Neural crest cell (in vitro differentiated cells): ENCODE measurements at regions not wholly inside any gene's neighbourhood (a gene's known extent, or its start where the extent isn't known, plus 50 kb on each side); places are given as distances from the start of the nearest gene placed in this dataset.

Experiments used
- DNase-seq: peaks from one replicate; pipeline ENCODE4 v3.0.0; 2021; ENCODE audit warnings: low read depth, mixed read lengths, low spot score
- H3K27ac Mint-ChIP-seq: one replicate; pipeline ENCODE4 v1.8.0; 2021; ENCODE audit warnings: mild to moderate bottlenecking, mixed read lengths; ENCODE audit not compliant: unreplicated experiment
- H3K27me3 Mint-ChIP-seq: 2 replicates; pipeline ENCODE4 v1.8.0; 2021; ENCODE audit warnings: low read depth, mild to moderate bottlenecking, mixed read lengths
- H3K36me3 Mint-ChIP-seq: 2 replicates; pipeline ENCODE4 v1.8.0; 2021; ENCODE audit warnings: low read depth, mild to moderate bottlenecking, mixed read lengths
- H3K4me1 Mint-ChIP-seq: 2 replicates; pipeline ENCODE4 v1.8.0; 2021; ENCODE audit warnings: mixed read lengths
- H3K4me3 Mint-ChIP-seq: one replicate; pipeline ENCODE4 v1.8.0; 2021; ENCODE audit warnings: mild to moderate bottlenecking, mixed read lengths
- H3K9me3 Mint-ChIP-seq: 2 replicates; pipeline ENCODE4 v1.8.0; 2021; ENCODE audit warnings: mixed read lengths
- TF ChIP-seq, protein P1 (sequence below): fragments of 200-600 bp; sonication (generic); conservative IDR thresholded peaks from 2 replicates; pipeline ENCODE4 v1.5.0; 2021; ENCODE audit warnings: antibody characterized with exemption, mild to moderate bottlenecking

GRCh38 chr15:35764661-35765519 lies 218.9 kb upstream of the DPH6 start:
- TF ChIP-seq, protein P1, sequence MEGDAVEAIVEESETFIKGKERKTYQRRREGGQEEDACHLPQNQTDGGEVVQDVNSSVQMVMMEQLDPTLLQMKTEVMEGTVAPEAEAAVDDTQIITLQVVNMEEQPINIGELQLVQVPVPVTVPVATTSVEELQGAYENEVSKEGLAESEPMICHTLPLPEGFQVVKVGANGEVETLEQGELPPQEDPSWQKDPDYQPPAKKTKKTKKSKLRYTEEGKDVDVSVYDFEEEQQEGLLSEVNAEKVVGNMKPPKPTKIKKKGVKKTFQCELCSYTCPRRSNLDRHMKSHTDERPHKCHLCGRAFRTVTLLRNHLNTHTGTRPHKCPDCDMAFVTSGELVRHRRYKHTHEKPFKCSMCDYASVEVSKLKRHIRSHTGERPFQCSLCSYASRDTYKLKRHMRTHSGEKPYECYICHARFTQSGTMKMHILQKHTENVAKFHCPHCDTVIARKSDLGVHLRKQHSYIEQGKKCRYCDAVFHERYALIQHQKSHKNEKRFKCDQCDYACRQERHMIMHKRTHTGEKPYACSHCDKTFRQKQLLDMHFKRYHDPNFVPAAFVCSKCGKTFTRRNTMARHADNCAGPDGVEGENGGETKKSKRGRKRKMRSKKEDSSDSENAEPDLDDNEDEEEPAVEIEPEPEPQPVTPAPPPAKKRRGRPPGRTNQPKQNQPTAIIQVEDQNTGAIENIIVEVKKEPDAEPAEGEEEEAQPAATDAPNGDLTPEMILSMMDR = no peak
- Mint-ChIP-seq H3K27ac (no peak overlapping the region), H3K36me3 (no peaks in the 10 kb centered on the region), H3K4me1 (no peaks in the 10 kb centered on the region), H3K4me3 (no peak overlapping the region), H3K9me3 (no peaks in the 10 kb centered on the region), H3K27me3 (no peaks in the 10 kb centered on the region)
- DNase-seq = no peak

DNA sequence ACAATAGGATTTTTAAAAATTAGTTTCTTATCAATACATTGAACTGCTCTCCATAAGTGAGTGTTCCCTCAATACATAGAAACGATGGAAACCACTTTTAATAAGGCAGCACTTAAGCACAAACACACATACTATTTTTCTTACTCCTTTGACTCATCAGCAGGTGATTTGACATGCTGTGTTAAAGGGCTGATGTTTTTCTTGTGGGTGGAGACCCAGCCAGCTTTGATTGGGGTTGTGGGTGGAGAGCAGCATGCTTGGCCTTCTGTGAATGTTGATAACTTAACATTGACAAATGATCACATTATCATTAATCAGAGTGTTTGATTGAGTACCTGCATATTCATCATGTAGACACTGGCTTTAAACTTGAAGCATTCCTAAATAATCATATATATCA lies 223.0 kb upstream of the DPH6 start:
- Mint-ChIP-seq H3K4me3 (no peak overlapping the region), H3K9me3 (no peaks in the 10 kb centered on the region), H3K27ac (no peak overlapping the region), H3K4me1 (no peaks in the 10 kb centered on the region), H3K36me3 (no peaks in the 10 kb centered on the region), H3K27me3 (no peaks in the 10 kb centered on the region)
- DNase-seq = no peak
- TF ChIP-seq, protein P1 = no peak

- TF ChIP-seq, protein P1 = no peak
- Mint-ChIP-seq H3K4me1 (no peaks in the 10 kb centered on the region), H3K9me3 (no peaks in the 10 kb centered on the region), H3K27ac (no peak overlapping the region), H3K4me3 (no peak overlapping the region), H3K27me3 (no peaks in the 10 kb centered on the region), H3K36me3 (no peaks in the 10 kb centered on the region)
- DNase-seq = no peak
Measured at GRCh38 chr15:35769656-35770055, 223.7 kb upstream of the DPH6 start.

DNA sequence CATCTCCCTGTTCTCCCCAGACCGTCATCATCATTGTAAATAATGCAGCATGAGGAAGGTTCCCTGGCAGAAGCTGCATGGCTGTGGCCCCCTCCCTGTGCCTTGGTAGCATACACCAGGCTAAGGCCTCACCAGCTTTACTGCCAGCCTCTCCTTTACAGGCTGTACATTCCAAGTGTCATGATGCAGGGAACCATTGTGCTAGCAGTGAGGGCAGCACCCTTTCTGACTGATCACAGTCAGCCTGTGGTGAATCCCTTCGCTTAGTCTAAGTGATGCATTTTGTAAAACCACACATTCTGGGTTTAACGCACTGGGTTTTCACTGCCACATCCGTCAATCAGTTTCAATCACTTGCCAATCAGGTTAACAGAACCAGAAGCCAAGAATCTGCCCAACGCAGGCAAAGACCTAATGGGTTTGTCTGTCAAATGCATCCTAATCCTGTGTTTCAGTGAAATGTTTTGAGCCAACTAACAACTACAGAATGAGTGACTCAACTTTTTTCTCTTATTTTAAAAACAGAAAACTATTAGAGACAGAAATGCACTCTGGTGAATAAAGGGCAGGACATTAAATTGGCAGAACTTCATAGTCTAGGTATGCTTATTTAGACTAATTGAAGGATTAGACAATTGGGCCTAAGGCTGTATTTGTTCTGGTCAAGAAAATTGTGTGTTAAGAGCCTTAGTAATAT lies 225.9 kb upstream of the DPH6 start:
- Mint-ChIP-seq H3K27ac (no peak overlapping the region), H3K4me3 (no peak overlapping the region), H3K9me3 (no peaks in the 10 kb centered on the region), H3K27me3 (no peaks in the 10 kb centered on the region), H3K4me1 (no peaks in the 10 kb centered on the region), H3K36me3 (no peaks in the 10 kb centered on the region)
- DNase-seq = no peak
- TF ChIP-seq, protein P1 = no peak

DNA sequence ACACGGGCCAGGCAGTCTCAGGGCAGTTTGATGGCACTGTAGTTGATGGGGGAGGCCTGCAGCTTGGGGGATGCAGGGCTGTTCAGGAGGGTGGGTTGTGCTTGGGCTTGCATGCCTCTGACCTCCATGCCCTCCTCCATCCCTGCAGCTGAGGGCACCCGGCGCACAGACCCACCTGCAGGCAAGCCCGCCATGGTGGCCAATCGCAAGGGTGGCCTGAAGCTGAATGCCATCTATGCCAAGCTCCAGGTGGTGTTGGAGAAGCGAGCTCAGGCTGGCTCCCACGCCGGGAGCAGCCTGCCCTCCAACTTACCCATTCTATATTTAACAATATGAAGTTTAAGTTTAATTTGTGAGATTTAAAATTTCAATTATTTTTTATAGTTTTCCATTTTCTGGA lies 228.7 kb upstream of the DPH6 start:
- H3K36me3 Mint-ChIP-seq = no peaks in the 10 kb centered on the region
- no peak for DNase-seq
- H3K9me3 Mint-ChIP-seq = no peaks in the 10 kb centered on the region
- TF ChIP-seq, protein P1 = no peak
- no peaks in the 10 kb centered on the region for H3K4me1 Mint-ChIP-seq
- no peaks in the 10 kb centered on the region for H3K27me3 Mint-ChIP-seq
- H3K4me3 Mint-ChIP-seq = no peak overlapping the region
- no peak overlapping the region for H3K27ac Mint-ChIP-seq
